ENCODE measurements at regions not wholly inside any gene's neighbourhood (a gene's known extent, or its start where the extent isn't known, plus 50 kb on each side); places are given as distances from the start of the nearest gene placed in this dataset.
A peak's percentile ranks its signal among the peaks of the same experiment; 100 is the strongest.
"Not testable (repeated sequence)": the region's sequence is repeated elsewhere in the genome, so short reads cannot be mapped to it uniquely, and the experiment has no call there.

- DNase-seq (ENCODE audit: low read depth in 4 of 4, low spot score in 3 of 4), result peak in 2 of 4 donors; percentile 18 to 33
Observed at GRCh38 chr3:5463991-5464390, 276.5 kb downstream of the EDEM1 start.

GRCh38 chr3:5464649-5465048, 277.1 kb downstream of the EDEM1 start:
- no peak for DNase-seq (ENCODE audit: low read depth in 4 of 4, low spot score in 3 of 4)

- DNase-seq (ENCODE audit: low read depth in 4 of 4, low spot score in 3 of 4), result no peak
Observed at GRCh38 chr3:5465183-5465582, 277.7 kb downstream of the EDEM1 start.

- no peak for DNase-seq (ENCODE audit: low read depth in 4 of 4, low spot score in 3 of 4)
Observed at GRCh38 chr3:5466065-5466464, 278.6 kb downstream of the EDEM1 start.

GRCh38 chr3:5466717-5467116, 279.2 kb downstream of the EDEM1 start:
- no peak for DNase-seq (ENCODE audit: low read depth in 4 of 4, low spot score in 3 of 4)

GRCh38 chr3:5473471-5473870, 286.0 kb downstream of the EDEM1 start:
- DNase-seq (ENCODE audit: low read depth in 4 of 4, low spot score in 3 of 4), result no peak

- DNase-seq (ENCODE audit: low read depth in 4 of 4, low spot score in 3 of 4), result no peak
Observed at GRCh38 chr3:5476403-5476802, 288.9 kb downstream of the EDEM1 start.

- DNase-seq (ENCODE audit: low read depth in 4 of 4, low spot score in 3 of 4), result no peak
Observed at GRCh38 chr3:5479229-5479799, 291.8 kb downstream of the EDEM1 start.

- no peak for DNase-seq (ENCODE audit: low read depth in 4 of 4, low spot score in 3 of 4)
Observed at GRCh38 chr3:5480190-5480589, 292.7 kb downstream of the EDEM1 start.

- DNase-seq (ENCODE audit: low read depth in 4 of 4, low spot score in 3 of 4), result no peak
Observed at GRCh38 chr3:5485427-5485826, 297.9 kb downstream of the EDEM1 start.

- DNase-seq (ENCODE audit: low read depth in 4 of 4, low spot score in 3 of 4), result peak in 2 of 4 donors; percentile 14 to 31
Observed at GRCh38 chr3:5488771-5489170, 301.3 kb downstream of the EDEM1 start.

GRCh38 chr3:5489536-5489935, 302.0 kb downstream of the EDEM1 start:
- DNase-seq (ENCODE audit: low read depth in 4 of 4, low spot score in 3 of 4), result no peak

GRCh38 chr3:5494905-5495519, 307.5 kb downstream of the EDEM1 start:
- DNase-seq (ENCODE audit: low read depth in 4 of 4, low spot score in 3 of 4), result no peak

- no peak for DNase-seq (ENCODE audit: low read depth in 4 of 4, low spot score in 3 of 4)
Observed at GRCh38 chr3:5497497-5497896, 310.0 kb downstream of the EDEM1 start.

- no peak for DNase-seq (ENCODE audit: low read depth in 4 of 4, low spot score in 3 of 4)
Observed at GRCh38 chr3:5498981-5499380, 311.5 kb downstream of the EDEM1 start.

- no peak for DNase-seq (ENCODE audit: low read depth in 4 of 4, low spot score in 3 of 4)
Observed at GRCh38 chr3:5499404-5499803, 311.9 kb downstream of the EDEM1 start.

- no peak for DNase-seq (ENCODE audit: low read depth in 4 of 4, low spot score in 3 of 4)
Observed at GRCh38 chr3:5503136-5503535, 315.6 kb downstream of the EDEM1 start.

GRCh38 chr3:5504135-5504534, 316.6 kb downstream of the EDEM1 start:
- no peak for DNase-seq (ENCODE audit: low read depth in 4 of 4, low spot score in 3 of 4)

GRCh38 chr3:5505163-5505562, 317.7 kb downstream of the EDEM1 start:
- DNase-seq (ENCODE audit: low read depth in 4 of 4, low spot score in 3 of 4), result no peak

GRCh38 chr3:5505997-5506396, 318.5 kb downstream of the EDEM1 start:
- DNase-seq (ENCODE audit: low read depth in 4 of 4, low spot score in 3 of 4), result no peak

GRCh38 chr3:5508860-5509259, 321.4 kb downstream of the EDEM1 start:
- DNase-seq (ENCODE audit: low read depth in 4 of 4, low spot score in 3 of 4), result not testable (repeated sequence)

GRCh38 chr3:5510300-5510699, 322.8 kb downstream of the EDEM1 start:
- no peak for DNase-seq (ENCODE audit: low read depth in 4 of 4, low spot score in 3 of 4)

- DNase-seq (ENCODE audit: low read depth in 4 of 4, low spot score in 3 of 4), result no peak
Observed at GRCh38 chr3:5517921-5518320, 330.4 kb downstream of the EDEM1 start.
